ENCODE measurements at regions not wholly inside any gene's neighbourhood (a gene's known extent, or its start where the extent isn't known, plus 50 kb on each side); places are given as distances from the start of the nearest gene placed in this dataset.

DNA sequence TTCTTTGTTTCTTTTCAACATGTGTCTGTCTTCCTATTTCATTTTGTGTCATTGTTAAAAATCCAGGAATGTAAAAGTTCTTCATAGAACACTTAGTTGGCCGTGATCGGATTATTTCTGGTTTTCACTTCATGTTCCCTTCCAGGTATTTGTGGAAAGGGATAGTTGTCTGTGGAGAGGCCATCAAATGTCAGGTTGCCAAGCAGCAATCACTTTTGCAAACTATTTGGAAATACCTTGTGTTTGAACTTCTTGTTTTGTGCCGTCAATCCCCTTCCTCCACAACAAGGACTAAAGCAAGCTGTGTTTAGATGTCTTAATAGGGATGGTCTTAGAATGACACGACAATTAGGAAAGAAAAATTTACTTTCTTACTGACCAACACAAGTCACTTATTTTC is 116.9 kb upstream of the MPDZ start:
- no peak for DNase-seq (ENCODE audit: extremely low spot score, insufficient read length, low read depth)
- no peak for FAIRE-seq

DNA sequence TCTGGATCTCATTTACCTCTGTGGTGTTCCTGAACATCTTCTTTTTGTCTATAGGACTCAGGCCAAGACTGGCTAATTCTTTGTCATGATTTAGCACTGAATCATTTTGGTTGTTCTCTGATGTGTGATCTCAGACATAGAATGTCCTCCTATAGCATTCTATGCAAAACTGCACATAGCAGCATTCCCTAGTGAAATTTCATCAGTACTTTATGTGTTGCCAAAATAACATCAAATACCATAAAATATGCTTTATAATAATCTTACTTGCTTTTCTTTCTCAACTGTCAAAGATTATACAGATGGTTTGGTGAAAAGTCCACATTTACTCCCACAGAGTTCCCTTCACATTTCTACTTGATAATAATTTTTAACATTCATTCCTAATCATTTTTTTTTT is 115.7 kb upstream of the MPDZ start:
- DNase-seq (ENCODE audit: extremely low spot score, insufficient read length, low read depth) (no peak), FAIRE-seq (no peak)

DNA sequence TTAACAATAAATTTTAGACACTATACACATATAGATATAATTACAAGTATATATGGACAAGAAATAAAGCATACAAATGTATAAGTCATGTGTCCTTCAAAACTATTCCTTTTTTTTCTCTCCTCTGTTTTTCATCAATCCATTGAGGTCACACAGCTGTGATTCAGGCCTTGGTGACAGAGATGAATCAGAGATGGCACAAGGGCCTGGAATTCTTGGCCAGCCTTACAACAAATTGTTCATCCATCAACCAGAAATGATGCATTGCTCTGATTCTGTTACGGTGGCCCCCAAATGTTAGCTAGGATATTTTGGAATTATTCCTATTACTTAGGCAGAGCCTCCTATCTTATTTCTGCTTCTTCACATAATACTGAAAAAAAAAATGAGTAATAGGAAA is 108.7 kb upstream of the MPDZ start:
- no peak for FAIRE-seq
- no peak for DNase-seq (ENCODE audit: extremely low spot score, insufficient read length, low read depth)

DNA sequence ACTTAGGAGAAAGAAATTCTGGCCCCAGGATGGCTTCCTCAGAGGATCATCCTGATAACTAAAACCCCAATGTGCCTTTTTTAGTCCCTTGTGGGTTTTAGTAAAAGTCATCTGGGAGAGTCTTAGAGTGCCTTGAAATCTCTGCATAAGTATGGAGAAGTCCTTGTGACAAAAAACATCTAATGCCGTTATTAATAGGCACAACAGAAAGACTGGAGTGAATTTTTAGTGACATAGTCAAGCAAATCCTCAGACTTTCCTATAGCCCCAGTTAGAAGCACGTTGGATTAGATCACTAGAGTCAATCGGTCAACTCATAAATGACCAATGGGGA is 108.2 kb upstream of the MPDZ start:
- FAIRE-seq (no peak), DNase-seq (ENCODE audit: extremely low spot score, insufficient read length, low read depth) (no peak)

DNA sequence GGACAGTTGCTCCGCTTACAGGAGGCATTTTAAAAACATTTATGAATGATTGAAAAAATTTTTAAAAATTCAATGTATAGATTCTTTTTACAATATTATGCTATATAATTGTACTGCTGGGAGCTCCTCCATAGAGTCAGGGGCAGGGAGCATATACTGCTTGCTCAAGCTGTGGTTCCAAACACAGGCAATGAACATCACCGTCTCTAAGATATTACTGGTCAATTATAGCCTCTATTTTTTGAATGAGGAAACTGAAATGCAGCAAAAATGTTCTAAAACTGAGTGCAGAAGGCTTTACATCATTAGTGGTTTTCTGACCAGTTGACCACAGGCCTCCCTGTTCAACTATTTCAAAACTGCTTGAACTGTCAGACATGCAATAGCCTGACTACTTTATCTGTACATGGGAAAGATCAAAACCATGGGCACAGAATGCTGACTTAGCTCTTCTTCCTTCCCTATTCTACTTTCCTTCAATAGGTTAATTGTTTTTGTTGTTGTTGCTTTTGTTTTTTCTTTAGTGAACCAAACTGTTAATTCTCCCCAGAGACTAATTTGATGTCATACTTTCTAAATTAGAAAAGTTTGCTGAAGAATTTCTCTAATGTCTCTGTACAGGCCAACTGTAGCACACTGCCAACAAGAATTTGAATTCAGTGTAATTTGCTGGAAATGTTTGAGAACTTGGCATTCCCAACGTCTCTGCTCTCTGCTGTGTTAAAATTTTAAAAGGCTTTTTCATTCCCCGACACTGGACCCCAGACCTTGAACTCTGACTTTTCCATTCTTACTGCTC is 107.6 kb upstream of the MPDZ start:
- no peak for DNase-seq (ENCODE audit: extremely low spot score, insufficient read length, low read depth)

DNA sequence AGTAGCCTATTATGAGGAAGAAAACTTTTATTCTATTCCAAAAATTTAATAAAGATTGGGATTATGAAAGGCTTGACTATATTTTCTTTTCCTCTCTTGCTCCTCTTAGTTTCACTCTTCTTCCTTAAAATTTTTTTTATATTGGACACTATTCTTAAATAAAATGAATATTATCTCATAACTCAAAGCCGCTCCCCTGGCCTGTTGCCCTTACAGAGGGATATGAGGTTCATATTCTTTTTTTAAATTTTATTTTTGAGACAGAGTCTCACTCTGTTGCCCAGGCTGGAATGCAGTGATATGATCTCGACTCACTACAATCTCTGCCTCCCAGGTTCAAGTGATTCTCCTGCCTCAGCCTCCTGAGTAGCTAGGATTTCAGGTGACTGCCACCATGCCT is 106.8 kb upstream of the MPDZ start:
- DNase-seq (ENCODE audit: extremely low spot score, insufficient read length, low read depth) = no peak
- FAIRE-seq = no peak

More for the DNA sequence above, 107.6 kb upstream of the MPDZ start:
- FAIRE-seq = no peak

DNA sequence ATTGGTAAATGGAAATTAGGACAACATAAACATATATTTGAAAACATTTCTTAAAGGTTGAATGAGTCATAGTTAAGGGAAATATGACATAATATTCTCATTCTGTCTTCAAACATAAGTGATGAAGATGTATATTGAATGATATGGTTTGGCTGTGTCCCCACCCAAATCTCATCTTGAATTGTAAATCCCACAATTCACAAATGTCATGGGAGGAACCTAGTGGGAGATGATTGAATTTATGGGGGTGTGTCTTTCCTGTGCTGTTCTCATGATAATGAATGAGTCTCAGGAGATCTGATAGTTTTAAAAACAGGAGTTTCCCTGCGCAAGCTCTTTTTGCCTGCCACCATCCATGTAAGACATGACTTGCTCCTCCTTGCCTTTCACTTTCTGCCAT is 104.4 kb upstream of the MPDZ start:
- FAIRE-seq (no peak), DNase-seq (ENCODE audit: extremely low spot score, insufficient read length, low read depth) (no peak)

DNA sequence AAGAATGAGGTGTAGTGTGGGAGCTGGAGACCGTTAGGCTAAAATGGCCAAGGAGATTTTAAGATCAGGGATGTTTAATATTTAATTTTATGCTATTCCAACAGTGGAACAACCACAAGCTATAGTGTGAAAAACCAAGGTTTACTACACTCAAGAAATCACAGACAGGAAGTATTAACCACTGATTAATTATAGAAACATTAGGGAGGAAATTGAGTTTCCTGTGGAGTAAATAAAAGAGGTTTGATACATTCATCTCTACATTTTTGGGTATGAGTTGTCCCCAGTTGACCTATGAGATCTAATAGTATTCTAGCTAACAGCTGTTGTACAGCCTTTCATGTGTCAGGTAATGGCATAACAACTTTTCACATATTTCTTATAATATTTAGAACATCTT is 103.7 kb upstream of the MPDZ start:
- FAIRE-seq (no peak), DNase-seq (ENCODE audit: extremely low spot score, insufficient read length, low read depth) (no peak)

DNA sequence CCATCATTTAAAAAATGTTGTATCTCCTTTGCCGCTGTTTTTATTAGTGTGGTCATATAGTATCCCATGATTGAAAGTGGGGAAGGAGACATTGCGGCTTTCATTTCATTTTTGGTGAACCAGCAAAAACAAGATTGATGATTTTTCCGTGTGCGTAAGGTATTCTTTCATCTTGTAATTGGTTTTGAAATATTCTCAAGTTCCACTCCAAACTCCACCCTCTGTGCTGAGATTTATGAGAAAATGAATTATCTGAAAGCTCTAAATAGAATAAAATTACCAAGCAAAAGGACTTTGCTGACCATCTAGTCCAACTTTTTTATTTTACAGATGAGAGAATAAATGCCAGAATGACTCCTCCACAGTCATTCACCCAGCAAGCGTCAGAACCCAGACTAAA is 103.1 kb upstream of the MPDZ start:
- no peak for FAIRE-seq
- no peak for DNase-seq (ENCODE audit: extremely low spot score, insufficient read length, low read depth)

DNA sequence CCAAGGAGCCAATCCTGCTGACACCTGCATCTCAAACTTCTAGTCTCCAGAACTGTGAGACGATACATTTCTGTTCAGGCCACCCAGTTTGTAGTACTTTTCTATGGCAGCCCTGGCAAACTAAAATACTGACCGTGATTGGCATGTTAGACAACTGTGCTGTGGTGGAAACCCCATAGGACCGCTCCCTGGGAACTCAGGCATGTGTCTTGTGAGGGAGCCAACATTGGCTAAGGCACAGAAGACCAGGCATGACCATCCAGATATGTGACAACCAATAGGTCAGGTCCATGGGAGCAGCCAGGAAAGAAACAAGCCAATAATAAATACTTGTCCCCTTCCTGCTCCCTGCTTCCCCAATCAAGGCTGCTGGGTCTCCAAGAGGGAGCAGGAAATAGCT is 101.4 kb upstream of the MPDZ start:
- no peak for FAIRE-seq
- no peak for DNase-seq (ENCODE audit: extremely low spot score, insufficient read length, low read depth)

DNA sequence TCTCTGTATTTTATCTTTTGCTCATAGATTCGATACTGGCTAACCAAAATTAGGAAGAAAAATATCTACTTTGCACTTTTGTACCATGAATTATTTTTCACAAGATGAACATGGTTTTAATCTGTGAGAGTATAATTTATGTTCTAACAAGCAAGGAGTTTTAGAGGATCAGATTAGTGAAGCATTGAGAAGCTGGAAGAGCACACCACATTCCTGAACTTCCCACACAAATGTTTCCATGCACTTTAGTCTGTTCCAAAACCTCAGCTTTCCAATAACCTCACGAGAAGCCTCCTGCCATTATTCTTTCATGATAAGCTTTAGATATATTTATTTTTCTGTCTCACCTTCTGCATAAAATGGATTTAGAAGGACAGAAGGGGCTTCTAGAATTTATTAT is 98.7 kb upstream of the MPDZ start:
- DNase-seq (ENCODE audit: extremely low spot score, insufficient read length, low read depth) = no peak
- no peak for FAIRE-seq

DNA sequence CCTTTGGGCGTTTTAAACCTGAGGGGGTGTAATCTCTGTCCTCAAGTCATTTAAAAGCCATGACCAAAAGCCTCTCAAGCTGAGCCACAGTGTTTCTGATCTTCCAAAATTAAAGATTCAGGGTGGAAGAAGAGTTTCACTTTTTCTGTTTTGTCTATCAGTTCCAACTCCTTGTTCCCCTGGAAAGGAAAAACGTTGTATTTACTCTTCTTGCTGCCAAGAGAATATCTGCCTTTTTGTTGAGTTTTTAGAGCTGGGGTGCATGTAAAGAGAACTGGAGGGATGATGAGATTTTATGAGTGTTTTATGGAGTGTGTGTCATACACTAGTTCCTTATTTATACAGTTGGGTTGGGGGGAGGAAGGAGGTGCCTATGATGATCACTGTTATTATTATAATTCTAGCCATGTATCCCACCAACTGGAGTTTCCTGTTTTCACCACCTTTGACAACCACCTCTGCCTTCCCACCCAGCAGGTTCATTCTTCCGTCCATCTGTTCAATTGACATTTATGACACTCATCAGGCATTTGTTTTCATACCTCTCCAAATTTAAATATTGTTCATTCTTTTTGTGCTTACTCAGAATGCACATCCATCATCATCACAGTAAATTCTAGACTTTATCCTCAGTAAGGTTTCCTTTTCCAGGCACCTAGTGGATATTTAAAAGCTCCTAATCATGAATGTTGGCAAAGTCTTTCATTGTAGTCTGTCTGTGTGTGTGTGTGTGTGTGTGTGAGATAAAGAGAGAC is 97.9 kb upstream of the MPDZ start:
- FAIRE-seq (no peak), DNase-seq (ENCODE audit: extremely low spot score, insufficient read length, low read depth) (no peak)

DNA sequence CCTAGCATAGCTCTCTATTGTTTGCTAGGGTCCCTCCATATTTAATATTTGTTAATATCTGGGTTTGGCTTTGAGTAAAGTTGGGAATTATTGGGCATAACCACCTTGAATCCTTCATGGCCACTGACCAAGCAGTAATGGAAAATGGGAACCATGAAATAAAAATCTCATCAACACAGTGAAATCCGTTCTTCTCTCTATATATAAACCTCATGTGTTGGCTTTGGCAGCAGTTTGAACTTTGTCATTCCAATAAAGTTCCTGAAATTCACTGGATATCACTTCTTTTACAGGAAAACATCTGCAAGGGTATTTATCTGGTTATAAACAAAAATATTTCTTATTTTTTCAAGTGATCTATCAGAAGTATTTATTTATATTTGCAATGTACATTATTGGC is 93.0 kb upstream of the MPDZ start:
- no peak for DNase-seq (ENCODE audit: extremely low spot score, insufficient read length, low read depth)
- FAIRE-seq = no peak

DNA sequence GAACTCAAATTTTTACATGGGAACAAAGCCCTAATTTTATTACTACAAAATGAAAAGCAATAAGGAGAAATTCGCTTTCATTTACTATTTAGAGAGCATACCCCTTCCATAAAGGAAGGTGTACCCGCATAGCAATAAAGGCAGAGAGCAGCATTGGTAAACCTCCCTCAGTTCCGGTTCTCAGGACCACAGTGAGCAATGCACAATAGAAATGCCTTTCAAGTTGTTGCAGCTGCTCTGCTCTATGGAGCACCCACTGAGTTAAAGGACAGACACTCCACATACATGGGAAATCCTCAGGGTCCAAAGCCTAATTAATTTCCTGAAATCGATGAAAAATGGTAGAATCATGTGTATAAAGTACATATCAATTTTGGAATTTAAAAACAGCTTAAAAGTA is 89.9 kb upstream of the MPDZ start:
- FAIRE-seq (no peak), DNase-seq (ENCODE audit: extremely low spot score, insufficient read length, low read depth) (no peak)

DNA sequence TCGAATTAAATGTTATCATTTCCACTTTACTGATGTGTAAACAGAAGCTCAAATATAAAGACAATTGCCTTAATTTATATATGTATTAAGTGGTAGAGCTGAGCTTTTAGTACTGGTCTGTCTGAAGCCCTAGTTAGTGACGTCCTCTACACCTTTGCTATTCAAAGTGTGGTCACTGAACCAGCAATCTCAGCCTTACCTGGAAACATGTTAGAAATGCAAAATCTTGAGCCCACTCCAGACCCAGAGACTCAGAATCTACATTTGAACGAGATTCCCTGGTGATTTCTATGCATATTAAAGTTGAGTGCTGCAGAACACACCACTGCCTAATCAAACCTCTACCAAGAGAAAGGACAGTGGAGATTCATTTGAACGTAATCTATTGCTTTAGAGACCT is 88.3 kb upstream of the MPDZ start:
- FAIRE-seq = no peak
- DNase-seq (ENCODE audit: extremely low spot score, insufficient read length, low read depth) = no peak

DNA sequence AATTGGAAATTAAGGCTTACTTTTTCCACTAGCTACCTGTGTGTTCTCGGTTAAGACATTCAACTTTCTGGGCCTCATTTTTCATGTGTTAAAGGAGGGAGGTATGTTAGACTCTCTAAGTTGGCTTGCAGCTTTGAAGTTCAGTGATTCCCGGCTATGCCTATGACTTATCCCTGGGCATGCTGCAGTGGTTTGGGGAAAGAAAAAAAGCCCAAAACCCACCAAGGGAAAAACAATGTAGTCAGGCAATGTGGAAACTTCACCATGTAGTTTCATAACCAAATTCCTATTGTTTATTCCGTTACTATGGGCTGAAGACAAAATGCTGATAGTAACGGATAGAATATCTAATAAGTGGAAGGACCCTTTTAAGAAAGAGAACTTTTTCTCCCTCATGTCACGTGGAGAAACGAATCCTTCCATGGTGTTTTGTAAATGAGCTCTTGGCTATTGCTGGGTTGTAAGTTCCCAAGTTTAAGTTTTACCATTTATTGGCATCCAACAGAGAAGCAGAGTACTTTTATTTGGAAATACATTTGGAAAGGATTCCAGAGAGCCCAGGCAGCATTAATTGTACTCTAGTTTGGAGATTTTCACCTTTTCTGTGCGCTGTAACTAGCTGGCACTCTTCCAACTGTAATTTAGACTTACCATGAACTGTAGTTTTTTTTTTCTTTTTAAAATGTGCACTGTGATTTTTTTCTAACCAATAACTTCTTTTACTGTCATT is 84.9 kb upstream of the MPDZ start:
- FAIRE-seq (no peak), DNase-seq (ENCODE audit: extremely low spot score, insufficient read length, low read depth) (no peak)

DNA sequence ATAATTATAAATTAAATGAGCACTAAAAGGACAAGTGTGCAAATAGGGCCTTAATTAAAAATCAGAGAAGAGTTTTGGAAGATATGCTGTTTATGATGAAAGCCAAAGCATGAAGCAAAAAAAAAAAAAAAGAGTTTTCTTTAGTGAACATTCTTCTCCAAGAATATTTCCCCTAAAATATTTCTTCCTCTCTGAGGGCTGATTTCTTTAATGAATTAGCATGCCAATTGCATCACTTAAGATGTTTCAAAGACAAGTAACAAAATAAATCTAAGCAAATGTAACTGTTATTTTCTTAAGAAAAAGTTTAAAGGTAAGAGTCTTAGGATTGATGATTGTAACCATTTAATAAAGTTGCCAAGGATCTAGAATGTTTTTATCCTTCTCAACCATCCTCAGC is 81.6 kb upstream of the MPDZ start:
- FAIRE-seq = no peak
- no peak for DNase-seq (ENCODE audit: extremely low spot score, insufficient read length, low read depth)

DNA sequence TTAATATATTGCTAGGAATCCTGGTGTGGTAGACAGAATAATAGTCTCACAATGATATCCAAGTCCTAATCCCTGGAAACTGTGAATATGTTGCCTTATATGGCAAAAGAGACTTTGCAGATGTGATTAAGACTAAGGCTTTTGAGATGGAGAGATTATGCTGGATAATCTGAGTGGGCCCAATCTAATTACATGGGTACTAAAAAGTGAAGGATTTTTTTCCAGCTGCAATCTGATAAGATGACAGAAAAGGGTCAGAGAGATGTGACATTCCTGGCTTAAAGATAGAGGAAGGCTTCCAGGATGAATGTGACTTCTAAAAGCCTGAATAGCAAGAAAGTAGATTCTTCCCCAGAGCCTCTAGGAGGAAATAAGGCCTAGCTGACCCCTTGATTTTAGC is 80.7 kb upstream of the MPDZ start:
- no peak for DNase-seq (ENCODE audit: extremely low spot score, insufficient read length, low read depth)
- no peak for FAIRE-seq

DNA sequence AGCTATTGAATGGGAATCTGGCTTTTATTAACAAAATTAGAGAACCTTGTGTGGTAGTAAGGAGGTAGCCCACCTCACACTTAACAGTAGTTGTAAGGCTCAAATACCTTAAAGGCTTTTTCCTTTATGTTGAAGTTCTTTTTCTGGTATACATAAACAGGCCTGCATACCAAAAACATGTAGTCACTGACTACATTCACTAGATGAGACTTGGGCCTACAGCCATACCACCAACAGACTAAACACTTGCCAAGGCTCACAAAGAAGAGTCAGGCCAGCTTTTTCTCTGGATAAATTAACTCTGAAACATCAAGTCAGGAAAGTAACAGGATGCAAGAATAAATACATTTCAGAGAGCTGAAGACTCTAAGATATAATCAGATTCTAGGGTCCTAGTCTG is 78.6 kb upstream of the MPDZ start:
- FAIRE-seq (no peak), DNase-seq (ENCODE audit: extremely low spot score, insufficient read length, low read depth) (no peak)

DNA sequence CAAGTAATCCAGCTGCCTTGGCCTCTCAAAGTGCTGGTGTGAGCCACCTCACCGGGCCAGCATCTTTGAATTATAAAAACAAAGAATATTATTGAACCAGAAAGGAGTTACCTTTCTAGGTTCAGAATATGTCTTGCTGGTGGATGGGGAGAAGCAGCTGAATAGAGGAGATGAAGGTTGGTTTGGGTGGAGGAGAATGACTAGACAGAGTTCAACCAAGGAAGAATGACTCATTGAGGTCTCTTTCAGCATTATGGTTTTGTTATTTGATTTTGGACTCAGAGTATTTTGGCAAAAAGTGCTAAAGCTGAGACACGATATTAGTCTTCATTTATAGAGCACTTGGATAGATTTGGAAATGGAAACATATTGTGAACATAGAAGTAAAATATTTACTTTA is 75.2 kb upstream of the MPDZ start:
- no peak for DNase-seq (ENCODE audit: extremely low spot score, insufficient read length, low read depth)

DNA sequence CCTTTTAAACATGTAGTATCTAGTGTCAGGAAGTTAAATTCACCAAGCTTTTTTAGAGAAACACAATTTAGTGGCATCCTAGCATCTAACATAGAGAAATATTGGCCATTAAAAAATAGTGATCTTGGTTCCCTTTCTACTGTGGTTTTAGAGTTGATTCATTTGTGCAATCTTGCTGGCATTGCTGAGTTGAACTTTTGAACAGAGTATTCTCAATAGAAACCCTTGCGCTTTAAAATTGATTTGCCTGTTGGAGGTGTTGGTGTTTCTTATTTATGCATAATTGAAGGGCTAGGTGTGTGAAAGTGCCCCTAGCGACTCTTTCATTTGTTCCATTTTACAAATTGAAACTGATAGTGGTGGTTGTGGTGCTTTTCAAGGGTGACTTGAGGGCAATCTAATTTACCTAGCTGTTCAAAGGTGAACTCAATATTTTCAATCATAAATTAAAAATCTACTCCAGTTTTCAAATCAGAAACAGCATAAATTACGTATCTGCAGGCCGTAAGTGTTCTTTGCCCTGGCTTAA is 73.0 kb upstream of the MPDZ start:
- no peak for FAIRE-seq

More for the DNA sequence above, 75.2 kb upstream of the MPDZ start:
- no peak for FAIRE-seq

More for the DNA sequence above, 73.0 kb upstream of the MPDZ start:
- DNase-seq (ENCODE audit: extremely low spot score, insufficient read length, low read depth) = no peak

All from GM18507 (cell line).